ENCODE measurements at regions not wholly inside any gene's neighbourhood (a gene's known extent, or its start where the extent isn't known, plus 50 kb on each side); places are given as distances from the start of the nearest gene placed in this dataset.

DNA sequence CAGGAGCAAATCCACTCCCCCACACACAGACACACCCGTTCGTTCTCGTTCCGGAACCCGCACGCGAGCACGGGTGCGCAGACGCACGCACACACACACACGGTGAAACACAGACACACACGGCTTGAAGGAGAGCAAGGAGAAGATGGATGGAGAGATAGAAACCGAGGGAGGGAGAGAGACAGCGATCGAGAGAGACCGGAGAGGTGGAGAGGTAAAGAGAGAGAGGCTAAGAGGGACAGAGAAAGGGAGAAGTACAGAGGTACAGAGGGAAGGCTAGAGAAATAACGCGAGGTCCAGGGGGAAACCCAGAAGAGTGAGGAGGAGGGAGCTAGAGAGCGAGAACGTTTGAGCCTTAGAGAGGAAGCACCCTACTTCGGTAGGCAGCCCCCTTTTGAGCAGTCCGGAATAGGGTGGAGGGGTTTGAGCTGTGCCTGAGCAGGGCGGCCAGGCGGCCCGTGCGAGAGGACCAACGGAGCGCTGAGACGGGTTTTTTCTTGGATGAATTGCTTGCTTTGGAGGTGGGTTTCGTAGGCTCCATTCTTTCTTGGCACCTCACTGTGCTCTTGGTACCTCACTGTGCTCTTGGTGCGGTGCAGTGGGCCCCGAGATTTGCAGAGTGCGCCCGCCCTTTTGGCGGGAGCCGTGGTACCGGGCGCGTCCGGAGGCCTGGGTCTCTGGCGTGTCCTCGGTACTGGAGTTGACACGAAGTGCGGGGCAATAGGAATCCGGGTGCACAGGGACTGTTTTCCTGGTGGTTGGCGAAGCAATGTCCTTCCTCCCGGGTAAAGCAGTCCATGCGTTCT lies 88.4 kb upstream of the RHOU start:
- no peak for TF ChIP-seq GATA3 (IDR thresholded peaks at IDR 0.05; ENCODE audit: low read depth, low read length)
- no peak; the same call in 1 of the 2 replicates for TF ChIP-seq GATA2 (IDR thresholded peaks at IDR 0.05; ENCODE audit: low read depth, low read length)

DNA sequence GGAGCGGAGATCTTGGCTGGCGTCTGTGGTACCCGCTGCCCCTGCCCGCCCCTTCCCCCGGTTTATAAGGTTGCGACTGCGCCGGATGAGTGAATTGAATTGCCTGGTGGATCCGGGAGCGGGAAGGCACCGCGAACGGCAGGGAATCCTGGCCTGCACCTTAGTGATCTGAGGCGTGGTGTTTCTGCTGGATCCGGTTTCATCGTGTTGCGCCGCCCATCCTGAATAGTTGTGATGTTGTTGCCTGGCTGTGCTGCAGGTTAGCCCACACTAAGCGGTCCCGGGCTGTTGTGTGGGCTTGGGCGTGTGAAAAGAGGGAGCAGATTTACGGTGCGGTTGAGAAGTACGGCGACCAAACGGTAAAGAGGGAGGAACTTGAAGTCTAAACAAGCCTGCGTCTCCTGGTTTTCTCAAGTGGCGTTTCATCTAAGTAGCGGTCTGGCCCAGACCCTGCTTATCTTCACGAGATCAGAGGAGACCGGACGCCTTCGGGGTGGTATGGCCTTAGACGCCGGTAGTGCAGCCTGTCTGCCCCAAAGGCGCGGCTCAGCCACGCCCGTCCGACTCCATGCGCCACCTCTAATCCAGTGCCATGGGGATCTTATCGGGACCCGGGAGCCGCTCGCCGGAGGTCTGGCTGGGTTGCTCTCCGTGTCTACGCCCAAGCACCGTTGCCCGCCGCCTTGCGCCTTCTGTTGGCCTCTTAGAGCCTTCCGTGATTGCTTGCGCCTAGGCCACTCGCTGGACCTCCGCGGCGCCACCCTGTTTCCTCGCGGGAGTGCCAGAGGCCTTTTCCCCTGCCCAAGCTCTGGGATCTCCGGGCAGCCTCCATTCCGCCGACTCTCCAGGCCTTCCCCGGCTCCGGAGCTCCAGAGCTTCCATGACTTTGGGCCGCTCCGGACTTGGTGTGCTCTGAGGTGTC lies 87.5 kb upstream of the RHOU start:
- TF ChIP-seq GATA3 (IDR thresholded peaks at IDR 0.05; ENCODE audit: low read depth, low read length) (no peak), GATA2 (IDR thresholded peaks at IDR 0.05; ENCODE audit: low read depth, low read length) (peak; percentile 69)

GRCh38 chr1:228648647-228649383 lies 86.5 kb upstream of the RHOU start:
- no peak for TF ChIP-seq GATA3 (IDR thresholded peaks at IDR 0.05; ENCODE audit: low read depth, low read length)
- no peak for TF ChIP-seq GATA2 (IDR thresholded peaks at IDR 0.05; ENCODE audit: low read depth, low read length)

GRCh38 chr1:228650141-228650540 lies 85.1 kb upstream of the RHOU start:
- TF ChIP-seq GATA3 (IDR thresholded peaks at IDR 0.05; ENCODE audit: low read depth, low read length) (no peak), GATA2 (IDR thresholded peaks at IDR 0.05; ENCODE audit: low read depth, low read length) (no peak)

DNA sequence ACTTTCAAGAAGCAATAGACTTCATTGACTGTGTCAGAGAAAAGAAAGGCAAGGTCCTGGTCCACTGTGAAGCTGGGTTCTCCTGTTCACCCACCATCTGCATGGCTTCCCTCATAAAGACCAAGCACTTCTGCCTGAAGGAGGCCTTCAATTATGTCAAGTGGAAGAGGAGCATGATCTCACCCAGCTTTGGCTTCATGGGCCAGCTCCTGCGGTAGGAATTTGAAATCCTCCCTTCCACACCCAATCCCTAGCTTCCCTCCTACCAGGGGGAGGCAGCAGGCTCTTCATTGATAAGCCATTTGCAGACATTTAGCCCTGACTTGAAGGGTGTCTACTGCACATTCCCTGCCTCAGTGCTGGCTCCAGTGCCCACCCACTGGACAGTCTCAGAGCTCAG lies 84.3 kb upstream of the RHOU start:
- no peak for TF ChIP-seq GATA3 (IDR thresholded peaks at IDR 0.05; ENCODE audit: low read depth, low read length)
- TF ChIP-seq GATA2 (IDR thresholded peaks at IDR 0.05; ENCODE audit: low read depth, low read length), result no peak

DNA sequence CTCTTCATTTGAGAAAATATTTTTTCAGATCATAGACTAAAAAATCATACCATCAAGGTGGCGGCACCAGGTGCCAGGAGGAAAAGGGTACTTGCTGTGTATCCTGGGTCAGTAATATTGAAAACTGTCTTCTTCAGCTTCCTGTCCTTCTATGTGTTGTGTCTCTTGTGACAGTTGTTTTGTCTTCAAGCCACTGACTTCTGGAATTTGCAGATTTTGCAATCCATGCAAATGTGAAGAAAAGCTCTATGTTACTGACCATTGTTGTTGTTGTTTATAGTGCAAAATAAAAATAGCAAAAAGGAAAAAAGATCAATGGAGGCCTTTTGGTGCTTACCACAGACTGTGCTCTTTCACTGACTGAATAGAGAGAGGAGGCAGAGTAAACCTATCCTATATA lies 83.2 kb upstream of the RHOU start:
- TF ChIP-seq GATA2 (IDR thresholded peaks at IDR 0.05; ENCODE audit: low read depth, low read length), result no peak
- no peak for TF ChIP-seq GATA3 (IDR thresholded peaks at IDR 0.05; ENCODE audit: low read depth, low read length)

DNA sequence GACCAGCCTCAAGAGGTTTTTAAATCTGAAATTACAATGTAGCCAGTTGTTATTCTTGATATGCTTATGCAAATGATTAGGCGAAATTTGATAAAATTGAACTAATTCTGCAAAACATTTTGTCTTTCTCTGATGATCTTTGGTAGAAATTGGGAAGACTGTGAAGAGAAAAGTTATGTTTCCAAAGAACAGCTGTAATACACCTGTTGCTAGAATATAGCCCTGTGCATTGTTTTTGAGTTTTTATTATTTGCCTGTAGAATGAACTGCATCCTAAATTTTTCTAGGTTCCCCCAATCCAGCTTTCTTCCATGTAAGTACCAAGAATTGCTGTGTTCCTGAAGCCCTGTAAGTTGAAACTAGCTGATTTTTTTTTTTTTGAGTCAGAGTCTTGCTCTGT lies 81.5 kb upstream of the RHOU start:
- no peak for TF ChIP-seq GATA2 (IDR thresholded peaks at IDR 0.05; ENCODE audit: low read depth, low read length)
- no peak for TF ChIP-seq GATA3 (IDR thresholded peaks at IDR 0.05; ENCODE audit: low read depth, low read length)

DNA sequence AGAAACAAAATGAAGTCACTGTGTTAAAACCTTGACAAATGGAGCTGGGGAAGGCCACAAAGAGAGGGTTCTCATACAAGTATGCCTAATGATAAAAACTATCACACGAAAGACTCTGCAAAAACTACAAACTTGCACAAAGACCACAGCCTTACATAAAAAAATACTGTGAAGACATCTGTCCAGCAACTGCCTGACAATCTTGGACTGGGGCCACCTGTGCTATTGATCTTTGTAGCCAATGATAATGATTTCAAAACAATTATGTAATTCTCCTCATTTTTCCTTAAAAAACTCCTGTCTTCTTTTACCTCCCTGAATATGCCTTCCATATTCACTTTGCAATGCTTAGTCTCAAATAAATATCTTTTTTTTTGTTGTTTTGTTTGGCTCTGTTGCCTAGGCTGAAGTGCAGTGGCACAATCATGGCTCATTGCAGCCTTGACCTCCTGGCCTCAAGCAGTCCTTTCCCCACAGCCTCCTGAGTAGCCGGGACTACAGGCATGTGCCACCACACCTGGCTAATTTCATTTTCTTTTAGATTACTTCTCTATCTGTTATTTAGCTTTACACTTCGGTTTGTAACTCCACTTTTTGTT lies 79.4 kb upstream of the RHOU start:
- no peak for TF ChIP-seq GATA3 (IDR thresholded peaks at IDR 0.05; ENCODE audit: low read depth, low read length)
- TF ChIP-seq GATA2 (IDR thresholded peaks at IDR 0.05; ENCODE audit: low read depth, low read length), result no peak

DNA sequence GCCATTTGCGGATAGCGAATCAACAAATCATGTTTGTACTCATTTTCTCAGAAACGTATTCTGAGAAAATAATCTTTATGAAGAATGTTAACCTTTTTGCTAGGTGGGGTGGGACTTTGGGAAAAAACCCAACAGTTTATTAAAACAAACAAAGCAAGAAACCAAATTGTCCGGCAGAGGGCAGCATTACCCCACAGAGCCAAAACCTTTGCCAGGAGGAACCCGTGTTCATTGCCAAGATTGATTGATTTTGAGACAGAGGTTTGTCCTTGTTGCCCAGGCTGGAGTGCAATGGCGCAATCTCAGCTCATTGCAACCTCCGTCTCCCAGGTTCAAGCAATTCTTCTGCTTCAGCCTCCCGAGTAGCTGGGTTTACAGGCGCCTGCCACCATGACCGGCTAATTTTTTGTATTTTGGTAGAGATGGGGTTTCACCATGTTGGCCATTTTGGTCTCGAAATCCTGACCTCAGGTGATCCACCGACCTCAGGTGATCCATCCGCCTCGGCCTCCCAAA lies 70.8 kb upstream of the RHOU start:
- TF ChIP-seq GATA2 (IDR thresholded peaks at IDR 0.05; ENCODE audit: low read depth, low read length), result no peak
- no peak for TF ChIP-seq GATA3 (IDR thresholded peaks at IDR 0.05; ENCODE audit: low read depth, low read length)

GRCh38 chr1:228666686-228667623 lies 68.3 kb upstream of the RHOU start:
- TF ChIP-seq GATA3 (IDR thresholded peaks at IDR 0.05; ENCODE audit: low read depth, low read length), result no peak
- no peak for TF ChIP-seq GATA2 (IDR thresholded peaks at IDR 0.05; ENCODE audit: low read depth, low read length)

- TF ChIP-seq GATA2 (IDR thresholded peaks at IDR 0.05; ENCODE audit: low read depth, low read length) (no peak), GATA3 (IDR thresholded peaks at IDR 0.05; ENCODE audit: low read depth, low read length) (no peak)
Observed at GRCh38 chr1:228668553-228669241, 66.6 kb upstream of the RHOU start.

DNA sequence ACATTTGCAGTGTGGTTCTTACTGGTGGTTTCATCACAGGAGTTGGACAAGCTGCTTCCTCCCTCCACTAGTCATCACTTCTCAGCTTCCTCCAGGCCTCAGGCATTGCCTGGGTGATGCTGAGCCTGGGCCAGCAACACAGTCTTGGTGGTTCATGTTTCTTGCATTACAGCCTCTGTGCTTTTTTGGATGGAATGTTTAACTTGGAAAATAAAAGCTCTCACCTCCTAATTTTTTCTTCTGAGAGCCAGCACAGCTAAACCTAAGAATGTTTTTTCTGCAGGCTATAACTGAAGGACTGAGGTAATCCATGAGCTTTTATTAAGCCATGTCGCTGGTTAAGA lies 66.1 kb upstream of the RHOU start:
- TF ChIP-seq GATA2 (IDR thresholded peaks at IDR 0.05; ENCODE audit: low read depth, low read length) (no peak), GATA3 (IDR thresholded peaks at IDR 0.05; ENCODE audit: low read depth, low read length) (no peak)
